Hematopoietic multipotent progenitor cell treated with erythropoietin and hydrocortisone succinate and interleukin-3 and kit ligand, for 8 days (in vitro differentiated cells): ENCODE measurements at regions not wholly inside any gene's neighbourhood (a gene's known extent, or its start where the extent isn't known, plus 50 kb on each side); places are given as distances from the start of the nearest gene placed in this dataset.

Source experiments
- DNase-seq: peaks from one replicate; pipeline ENCODE4 v3.0.0-alpha.2; 2015

GRCh38 chr10:15462253-15462897 lies 91.3 kb upstream of the FAM171A1 start:
- no peak for DNase-seq

- DNase-seq, result peak; percentile 73
Measured at GRCh38 chr10:15461353-15462108, 90.4 kb upstream of the FAM171A1 start.

- DNase-seq, result no peak
Measured at GRCh38 chr10:15460661-15461060, 89.6 kb upstream of the FAM171A1 start.

GRCh38 chr10:15459218-15459617 lies 88.1 kb upstream of the FAM171A1 start:
- DNase-seq, result no peak

GRCh38 chr10:15457382-15457781 lies 86.3 kb upstream of the FAM171A1 start:
- DNase-seq, result peak; percentile 60

GRCh38 chr10:15455456-15455855 lies 84.4 kb upstream of the FAM171A1 start:
- peak; percentile 86 for DNase-seq

- DNase-seq, result no peak
Measured at GRCh38 chr10:15453926-15454325, 82.8 kb upstream of the FAM171A1 start.

- no peak for DNase-seq
Measured at GRCh38 chr10:15453457-15453856, 82.4 kb upstream of the FAM171A1 start.

GRCh38 chr10:15452545-15452944 lies 81.5 kb upstream of the FAM171A1 start:
- DNase-seq, result no peak

- DNase-seq, result peak; percentile 99
Measured at GRCh38 chr10:15451137-15452094, 80.3 kb upstream of the FAM171A1 start.

GRCh38 chr10:15448598-15448997 lies 77.5 kb upstream of the FAM171A1 start:
- no peak for DNase-seq

GRCh38 chr10:15445006-15445390 lies 73.9 kb upstream of the FAM171A1 start:
- DNase-seq, result no peak

- peak; percentile 25 for DNase-seq
Measured at GRCh38 chr10:15444105-15445005, 73.3 kb upstream of the FAM171A1 start.

GRCh38 chr10:15442056-15442455 lies 71.0 kb upstream of the FAM171A1 start:
- no peak for DNase-seq

GRCh38 chr10:15440204-15440711 lies 69.2 kb upstream of the FAM171A1 start:
- DNase-seq, result peak; percentile 19

- DNase-seq, result peak; percentile 58
Measured at GRCh38 chr10:15439341-15439842, 68.3 kb upstream of the FAM171A1 start.

GRCh38 chr10:15436696-15437095 lies 65.6 kb upstream of the FAM171A1 start:
- no peak for DNase-seq

- peak; percentile 90 for DNase-seq
Measured at GRCh38 chr10:15433850-15434537, 62.9 kb upstream of the FAM171A1 start.

GRCh38 chr10:15432266-15432665 lies 61.2 kb upstream of the FAM171A1 start:
- DNase-seq, result no peak

GRCh38 chr10:15430969-15431771 lies 60.1 kb upstream of the FAM171A1 start:
- DNase-seq, result no peak
